Stimulated activated memory B cell treated with anti-CD40 and anti-IgM and Interleukin-4, amounts not matched to agents 10 μg/mL and 1 μg/mL and 100 μg/mL, for 72 hours (primary cell): ENCODE measurements at regions not wholly inside any gene's neighbourhood (a gene's known extent, or its start where the extent isn't known, plus 50 kb on each side); places are given as distances from the start of the nearest gene placed in this dataset.

ENCODE experiments used
- ATAC-seq: fragments of 150-1000 bp; cut with Tn5 transposase; 2 replicates; pipeline ENCODE4 v1.10.0; 2021
- H3K27ac Mint-ChIP-seq: one replicate; pipeline ENCODE4 v1.8.0; 2022; ENCODE audit warnings: mild to moderate bottlenecking, mixed read lengths
- H3K27me3 Mint-ChIP-seq: one replicate; pipeline ENCODE4 v1.8.0; 2022; ENCODE audit warnings: mixed read lengths
- H3K36me3 Mint-ChIP-seq: one replicate; pipeline ENCODE4 v1.8.0; 2022; ENCODE audit warnings: mixed read lengths
- H3K4me1 Mint-ChIP-seq: one replicate; pipeline ENCODE4 v1.8.0; 2022; ENCODE audit warnings: mixed read lengths
- H3K4me3 Mint-ChIP-seq: one replicate; pipeline ENCODE4 v1.8.0; 2022; ENCODE audit warnings: mild to moderate bottlenecking, moderate library complexity, mixed read lengths
- H3K9me3 Mint-ChIP-seq: one replicate; pipeline ENCODE4 v1.8.0; 2022; ENCODE audit warnings: mixed read lengths

DNA sequence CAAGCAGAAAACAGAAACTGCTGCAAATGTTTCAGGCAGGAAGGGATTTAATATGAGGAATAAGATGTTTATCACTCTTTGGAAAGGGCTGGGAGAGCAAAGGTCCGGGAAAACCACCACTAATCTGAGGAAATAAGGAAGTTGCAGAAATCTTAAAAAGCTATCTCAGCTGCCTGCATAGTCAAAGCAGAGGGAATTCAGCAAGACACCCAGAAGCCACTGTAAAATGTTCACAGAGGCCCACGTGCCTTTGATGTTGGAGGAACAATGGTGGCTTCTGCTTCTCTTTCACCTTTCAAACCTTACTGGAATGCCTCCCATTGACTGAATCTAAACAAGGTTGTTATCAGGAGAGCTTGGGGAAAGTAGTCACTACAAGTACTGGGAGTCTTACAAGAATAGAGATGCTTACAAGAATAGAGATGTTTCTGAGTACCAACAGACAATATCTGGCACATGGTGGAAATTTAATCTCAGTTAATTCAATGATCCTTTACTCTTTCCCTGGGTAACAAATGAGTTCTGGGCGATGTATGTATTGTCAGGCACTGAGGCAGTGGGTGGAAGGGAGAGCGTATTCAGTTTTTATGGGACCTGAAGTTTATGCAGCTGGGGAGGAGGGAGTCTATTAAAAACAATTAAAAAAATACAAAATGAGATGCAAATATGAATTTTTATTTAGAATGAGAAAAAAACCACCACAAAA, 56.1 kb upstream of the MED13 start:
- Mint-ChIP-seq H3K9me3 (peaks cover 3% of the 10 kb centered on the region), H3K36me3 (no peaks in the 10 kb centered on the region), H3K4me3 (no peak overlapping the region), H3K27me3 (peaks cover 34% of the 10 kb centered on the region), H3K27ac (no peak overlapping the region), H3K4me1 (no peaks in the 10 kb centered on the region)
- no peak for ATAC-seq

DNA sequence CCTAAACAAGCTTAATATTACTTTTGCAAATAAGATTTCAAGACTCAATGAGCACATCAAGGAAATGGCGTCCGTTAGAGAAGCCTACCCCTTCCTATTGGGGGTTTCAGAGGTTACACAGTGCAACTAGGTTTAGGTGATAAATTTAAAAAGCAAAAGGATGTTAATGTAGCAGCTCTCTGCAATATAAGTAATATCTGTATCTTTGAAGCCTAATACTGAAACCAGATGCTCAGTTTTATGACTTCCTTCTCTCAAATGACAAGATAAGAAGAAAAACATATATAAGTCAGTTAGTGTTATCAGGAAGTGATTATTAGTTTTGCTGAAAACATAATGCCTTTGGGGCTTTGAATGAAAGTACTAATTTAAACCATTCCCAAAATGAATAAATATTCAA, 54.3 kb upstream of the MED13 start:
- ATAC-seq: peak; percentile 64
- H3K27ac Mint-ChIP-seq: no peak overlapping the region
- H3K4me1 Mint-ChIP-seq: no peaks in the 10 kb centered on the region
- peaks cover 16% of the 10 kb centered on the region for H3K27me3 Mint-ChIP-seq
- H3K36me3 Mint-ChIP-seq: no peaks in the 10 kb centered on the region
- H3K4me3 Mint-ChIP-seq: no peak overlapping the region
- H3K9me3 Mint-ChIP-seq: peaks cover 3% of the 10 kb centered on the region
